ENCODE measurements at regions not wholly inside any gene's neighbourhood (a gene's known extent, or its start where the extent isn't known, plus 50 kb on each side); places are given as distances from the start of the nearest gene placed in this dataset.
"Not testable (repeated sequence)": the region's sequence is repeated elsewhere in the genome, so short reads cannot be mapped to it uniquely, and the experiment has no call there.

GRCh38 chr6:27854421-27854820 is 57.8 kb downstream of the OR2B2 start:
- no peak for DNase-seq (ENCODE audit: low read depth, low spot score)
- H3K4me3 ChIP-seq (ENCODE audit: low read length) = no peak overlapping the region

- DNase-seq (ENCODE audit: low read depth, low spot score) = no peak
- no peak overlapping the region for H3K4me3 ChIP-seq (ENCODE audit: low read length)
Observed at GRCh38 chr6:27851440-27851839, 60.8 kb downstream of the OR2B2 start.

- H3K4me3 ChIP-seq (ENCODE audit: low read length); DNase-seq (ENCODE audit: low read depth, low spot score): not testable (repeated sequence)
Observed at GRCh38 chr6:27849001-27849400, 63.2 kb downstream of the OR2B2 start.

GRCh38 chr6:27847706-27848105 is 64.5 kb downstream of the OR2B2 start:
- DNase-seq (ENCODE audit: low read depth, low spot score) = no peak
- no peak overlapping the region for H3K4me3 ChIP-seq (ENCODE audit: low read length)

- DNase-seq (ENCODE audit: low read depth, low spot score) = no peak
- H3K4me3 ChIP-seq (ENCODE audit: low read length) = no peak overlapping the region
Observed at GRCh38 chr6:27840572-27840971, 71.6 kb downstream of the OR2B2 start.

GRCh38 chr6:27839626-27840475 is 72.3 kb downstream of the OR2B2 start:
- H3K4me3 ChIP-seq (ENCODE audit: low read length) = peak overlapping the region; percentile 64; the same call in 1 of the 2 replicates
- no peak for DNase-seq (ENCODE audit: low read depth, low spot score)

GRCh38 chr6:27838945-27839625 is 73.1 kb downstream of the OR2B2 start:
- DNase-seq (ENCODE audit: low read depth, low spot score) = no peak
- peak overlapping the region; percentile 64 for H3K4me3 ChIP-seq (ENCODE audit: low read length)

- peak overlapping the region; percentile 64 for H3K4me3 ChIP-seq (ENCODE audit: low read length)
- DNase-seq (ENCODE audit: low read depth, low spot score) = peak; percentile 99
Observed at GRCh38 chr6:27838058-27838944, 73.9 kb downstream of the OR2B2 start.

GRCh38 chr6:27837625-27838057 is 74.6 kb downstream of the OR2B2 start:
- DNase-seq (ENCODE audit: low read depth, low spot score) = no peak
- peak overlapping the region; percentile 64 for H3K4me3 ChIP-seq (ENCODE audit: low read length)

GRCh38 chr6:27836783-27837624 is 75.2 kb downstream of the OR2B2 start:
- DNase-seq (ENCODE audit: low read depth, low spot score) = peak; percentile 82

GRCh38 chr6:27836141-27836782 is 75.9 kb downstream of the OR2B2 start:
- DNase-seq (ENCODE audit: low read depth, low spot score) = no peak
- H3K4me3 ChIP-seq (ENCODE audit: low read length) = peak overlapping the region; percentile 64; the same call in 1 of the 2 replicates

More at GRCh38 chr6:27836783-27837624, 75.2 kb downstream of the OR2B2 start:
- peak overlapping the region; percentile 64 for H3K4me3 ChIP-seq (ENCODE audit: low read length)

GRCh38 chr6:27834879-27835549 is 77.2 kb downstream of the OR2B2 start:
- H3K4me3 ChIP-seq (ENCODE audit: low read length) = no peak overlapping the region
- no peak for DNase-seq (ENCODE audit: low read depth, low spot score)

- no peak for DNase-seq (ENCODE audit: low read depth, low spot score)
- H3K4me3 ChIP-seq (ENCODE audit: low read length) = no peak overlapping the region
Observed at GRCh38 chr6:27834384-27834783, 77.8 kb downstream of the OR2B2 start.

- DNase-seq (ENCODE audit: low read depth, low spot score) = not testable (repeated sequence)
- H3K4me3 ChIP-seq (ENCODE audit: low read length) = peak overlapping the region; percentile 13
Observed at GRCh38 chr6:27831434-27832081, 80.6 kb downstream of the OR2B2 start.

- DNase-seq (ENCODE audit: low read depth, low spot score) = not testable (repeated sequence)
- peak overlapping the region; percentile 59 for H3K4me3 ChIP-seq (ENCODE audit: low read length)
Observed at GRCh38 chr6:27830600-27831433, 81.4 kb downstream of the OR2B2 start.

GRCh38 chr6:27830212-27830599 is 82.0 kb downstream of the OR2B2 start:
- peak overlapping the region; percentile 59 for H3K4me3 ChIP-seq (ENCODE audit: low read length)
- DNase-seq (ENCODE audit: low read depth, low spot score) = no peak

All from Jurkat, Clone E6-1 (cell line).